ENCODE measurements at regions not wholly inside any gene's neighbourhood (a gene's known extent, or its start where the extent isn't known, plus 50 kb on each side); places are given as distances from the start of the nearest gene placed in this dataset.

DNA sequence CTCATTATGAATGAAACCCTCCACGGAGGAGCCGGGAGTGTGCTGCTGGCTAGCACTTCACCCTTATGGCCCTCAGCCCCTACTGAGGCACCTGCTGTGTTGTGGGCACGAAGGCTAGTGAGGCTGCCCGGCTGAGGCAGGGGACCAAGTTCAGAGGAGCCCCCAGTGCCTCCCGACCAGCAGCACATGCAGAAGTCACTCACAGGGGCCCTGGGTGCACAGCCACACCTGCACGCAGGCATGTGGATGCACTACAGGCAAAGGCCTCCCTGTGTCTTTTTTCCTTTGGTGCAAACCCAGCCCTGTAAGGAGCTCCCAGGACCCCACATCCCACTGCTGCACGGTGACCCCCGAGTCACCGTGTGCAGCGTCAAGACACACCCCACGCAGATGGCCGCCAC lies 261.5 kb downstream of the BRD1 start:
- CTCF ChIA-PET, result no interaction called here
- POLR2A ChIA-PET, result no interaction called here
- ATAC-seq, result no peak
- Histone ChIP-seq H3K4me1 (ENCODE audit: control insufficient read depth, insufficient read depth, low read length) (no peaks in the 10 kb centered on the region), H3K36me3 (ENCODE audit: control insufficient read depth, insufficient read depth, low read length) (no peaks in the 10 kb centered on the region), H3K4me3 (ENCODE audit: low read depth in 2 of 2, low read length in 2 of 2) (no peak overlapping the region), H3K27me3 (ENCODE audit: control insufficient read depth, insufficient read depth, low read length) (no peaks in the 10 kb centered on the region), H3K9me3 (ENCODE audit: control insufficient read depth, insufficient read depth, low read depth, low read length) (no peaks in the 10 kb centered on the region), H3K27ac (ENCODE audit: low read length) (no peak overlapping the region)
- no peak for DNase-seq (ENCODE audit: low read depth, low spot score)
- in situ Hi-C loops (cut with HindIII; ENCODE audit: low pct_unique_long_range_greater_than_20kb, low sequenced_read_pairs), result no loop called here
- no peak for TF ChIP-seq TCF7L2 (IDR thresholded peaks at IDR 0.05; ENCODE audit: low read depth, low read length)
- TF ChIP-seq, protein P1, sequence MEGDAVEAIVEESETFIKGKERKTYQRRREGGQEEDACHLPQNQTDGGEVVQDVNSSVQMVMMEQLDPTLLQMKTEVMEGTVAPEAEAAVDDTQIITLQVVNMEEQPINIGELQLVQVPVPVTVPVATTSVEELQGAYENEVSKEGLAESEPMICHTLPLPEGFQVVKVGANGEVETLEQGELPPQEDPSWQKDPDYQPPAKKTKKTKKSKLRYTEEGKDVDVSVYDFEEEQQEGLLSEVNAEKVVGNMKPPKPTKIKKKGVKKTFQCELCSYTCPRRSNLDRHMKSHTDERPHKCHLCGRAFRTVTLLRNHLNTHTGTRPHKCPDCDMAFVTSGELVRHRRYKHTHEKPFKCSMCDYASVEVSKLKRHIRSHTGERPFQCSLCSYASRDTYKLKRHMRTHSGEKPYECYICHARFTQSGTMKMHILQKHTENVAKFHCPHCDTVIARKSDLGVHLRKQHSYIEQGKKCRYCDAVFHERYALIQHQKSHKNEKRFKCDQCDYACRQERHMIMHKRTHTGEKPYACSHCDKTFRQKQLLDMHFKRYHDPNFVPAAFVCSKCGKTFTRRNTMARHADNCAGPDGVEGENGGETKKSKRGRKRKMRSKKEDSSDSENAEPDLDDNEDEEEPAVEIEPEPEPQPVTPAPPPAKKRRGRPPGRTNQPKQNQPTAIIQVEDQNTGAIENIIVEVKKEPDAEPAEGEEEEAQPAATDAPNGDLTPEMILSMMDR (IDR thresholded peaks at IDR 0.05), result no peak
- TF ChIP-seq, protein P2, sequence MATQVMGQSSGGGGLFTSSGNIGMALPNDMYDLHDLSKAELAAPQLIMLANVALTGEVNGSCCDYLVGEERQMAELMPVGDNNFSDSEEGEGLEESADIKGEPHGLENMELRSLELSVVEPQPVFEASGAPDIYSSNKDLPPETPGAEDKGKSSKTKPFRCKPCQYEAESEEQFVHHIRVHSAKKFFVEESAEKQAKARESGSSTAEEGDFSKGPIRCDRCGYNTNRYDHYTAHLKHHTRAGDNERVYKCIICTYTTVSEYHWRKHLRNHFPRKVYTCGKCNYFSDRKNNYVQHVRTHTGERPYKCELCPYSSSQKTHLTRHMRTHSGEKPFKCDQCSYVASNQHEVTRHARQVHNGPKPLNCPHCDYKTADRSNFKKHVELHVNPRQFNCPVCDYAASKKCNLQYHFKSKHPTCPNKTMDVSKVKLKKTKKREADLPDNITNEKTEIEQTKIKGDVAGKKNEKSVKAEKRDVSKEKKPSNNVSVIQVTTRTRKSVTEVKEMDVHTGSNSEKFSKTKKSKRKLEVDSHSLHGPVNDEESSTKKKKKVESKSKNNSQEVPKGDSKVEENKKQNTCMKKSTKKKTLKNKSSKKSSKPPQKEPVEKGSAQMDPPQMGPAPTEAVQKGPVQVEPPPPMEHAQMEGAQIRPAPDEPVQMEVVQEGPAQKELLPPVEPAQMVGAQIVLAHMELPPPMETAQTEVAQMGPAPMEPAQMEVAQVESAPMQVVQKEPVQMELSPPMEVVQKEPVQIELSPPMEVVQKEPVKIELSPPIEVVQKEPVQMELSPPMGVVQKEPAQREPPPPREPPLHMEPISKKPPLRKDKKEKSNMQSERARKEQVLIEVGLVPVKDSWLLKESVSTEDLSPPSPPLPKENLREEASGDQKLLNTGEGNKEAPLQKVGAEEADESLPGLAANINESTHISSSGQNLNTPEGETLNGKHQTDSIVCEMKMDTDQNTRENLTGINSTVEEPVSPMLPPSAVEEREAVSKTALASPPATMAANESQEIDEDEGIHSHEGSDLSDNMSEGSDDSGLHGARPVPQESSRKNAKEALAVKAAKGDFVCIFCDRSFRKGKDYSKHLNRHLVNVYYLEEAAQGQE (IDR thresholded peaks at IDR 0.05; ENCODE audit: insufficient read depth in 1 of 2, low read depth in 2 of 2, low read length in 1 of 2), result no peak
- TF ChIP-seq POLR2AphosphoS5 (IDR thresholded peaks at IDR 0.05; ENCODE audit: low read depth, low read length), result no peak
- no peak for TF ChIP-seq SIN3A (IDR thresholded peaks at IDR 0.05; ENCODE audit: borderline replicate concordance, insufficient read depth, low read depth, low read length)
- no TSS peak for BruUV-seq (replicated peaks)
- intact Hi-C loops (cut with micrococcal nuclease; ENCODE audit: unreplicated experiment), result no loop called here

DNA sequence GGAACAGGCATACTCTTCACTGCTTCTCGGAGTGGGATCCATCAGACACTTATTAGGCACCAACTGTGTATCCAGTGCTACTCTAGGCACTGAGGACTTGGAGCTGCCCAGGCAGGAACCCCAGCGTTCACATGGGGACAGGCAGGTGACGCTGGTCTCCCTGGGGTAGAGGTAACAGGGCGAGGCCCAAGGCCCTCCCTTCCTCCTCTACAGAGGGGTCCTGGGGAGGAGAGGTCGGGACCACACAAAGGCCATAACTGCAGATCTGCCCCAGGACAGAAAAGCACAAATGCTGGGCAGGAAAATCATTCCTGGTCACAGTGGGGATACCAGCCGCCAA lies 262.2 kb downstream of the BRD1 start:
- ATAC-seq (no peak), DNase-seq (ENCODE audit: low read depth, low spot score) (no peak)
- intact Hi-C loops (cut with micrococcal nuclease; ENCODE audit: unreplicated experiment), result no loop called here
- POLR2A ChIA-PET, result no interaction called here
- H3K9me3 ChIP-seq (ENCODE audit: control insufficient read depth, insufficient read depth, low read depth, low read length), result no peaks in the 10 kb centered on the region
- no TSS peak for BruUV-seq (replicated peaks)
- TF ChIP-seq, protein P2 (IDR thresholded peaks at IDR 0.05; ENCODE audit: insufficient read depth in 1 of 2, low read depth in 2 of 2, low read length in 1 of 2), result no peak
- TF ChIP-seq SIN3A (IDR thresholded peaks at IDR 0.05; ENCODE audit: borderline replicate concordance, insufficient read depth, low read depth, low read length) (no peak), POLR2AphosphoS5 (IDR thresholded peaks at IDR 0.05; ENCODE audit: low read depth, low read length) (no peak), TCF7L2 (IDR thresholded peaks at IDR 0.05; ENCODE audit: low read depth, low read length) (no peak)
- TF ChIP-seq, protein P1 (IDR thresholded peaks at IDR 0.05), result no peak
- no peak overlapping the region for H3K4me3 ChIP-seq (ENCODE audit: low read depth in 2 of 2, low read length in 2 of 2)
- no peaks in the 10 kb centered on the region for H3K27me3 ChIP-seq (ENCODE audit: control insufficient read depth, insufficient read depth, low read length)
- no peak overlapping the region for H3K27ac ChIP-seq (ENCODE audit: low read length)
- in situ Hi-C loops (cut with HindIII; ENCODE audit: low pct_unique_long_range_greater_than_20kb, low sequenced_read_pairs), result no loop called here
- CTCF ChIA-PET, result no interaction called here
- no peaks in the 10 kb centered on the region for H3K4me1 ChIP-seq (ENCODE audit: control insufficient read depth, insufficient read depth, low read length)
- no peaks in the 10 kb centered on the region for H3K36me3 ChIP-seq (ENCODE audit: control insufficient read depth, insufficient read depth, low read length)

All from Panc1 (cell line).